PC-9 (cell line): ENCODE measurements at regions not wholly inside any gene's neighbourhood (a gene's known extent, or its start where the extent isn't known, plus 50 kb on each side); places are given as distances from the start of the nearest gene placed in this dataset.

Experiments
- BruUV-seq: library from RNA; stranded (reverse); fragments of 400-500 nt; replicated peaks from 2 replicates; lab custom pipeline; 2021; lab: Mats Ljungman, UMichigan
- CTCF ChIA-PET: fragments of 300-600 bp; sonication (Branson Sonifier 250); formaldehyde crosslinking; loops from one replicate; lab custom pipeline; 2022; ENCODE audit warnings: antibody characterized with exemption; lab: Charles Lee
- POLR2A ChIA-PET: fragments of 300-600 bp; sonication (Branson Sonifier 250); formaldehyde crosslinking; loops from one replicate; lab custom pipeline; 2022; ENCODE audit warnings: antibody characterized with exemption; ENCODE audit not compliant: unreplicated experiment; lab: Charles Lee
- DNase-seq, 2 experiments: peaks; one replicate each; pipeline versions ENCODE4 v3.0.0 to v3.0.0-alpha.2; 2015 to 2022; ENCODE audit warnings: mixed read lengths in 1 of 2
- H2AFZ ChIP-seq: fragments of 200-600 bp; sonication (generic); 2 replicates; pipeline ENCODE4 v1.8.1; 2017; ENCODE audit warnings: antibody characterized with exemption
- H3F3A ChIP-seq: fragments of 200-600 bp; sonication (generic); 2 replicates; pipeline ENCODE4 v1.8.1; 2017; ENCODE audit warnings: antibody characterized with exemption, mild to moderate bottlenecking, low read depth; ENCODE audit not compliant: insufficient read depth
- H3K27ac ChIP-seq: fragments of 200-600 bp; sonication (generic); 2 replicates; pipeline ENCODE4 v1.6.1; 2016; ENCODE audit warnings: mixed run types
- H3K27me3 ChIP-seq: fragments of 200-600 bp; sonication (generic); 2 replicates; pipeline ENCODE4 v1.6.1; 2016; ENCODE audit warnings: low read depth, mixed run types; ENCODE audit not compliant: insufficient read depth
- H3K36me3 ChIP-seq: fragments of 200-600 bp; sonication (generic); 2 replicates; pipeline ENCODE4 v1.6.1; 2016; ENCODE audit warnings: low read depth, mixed run types
- H3K4me1 ChIP-seq: fragments of 200-600 bp; sonication (generic); replicated peaks from 2 replicates; pipeline ENCODE4 v1.6.1; 2016; ENCODE audit warnings: mixed run types; ENCODE audit not compliant: insufficient read depth
- H3K4me2 ChIP-seq: fragments of 200-600 bp; sonication (generic); 2 replicates; pipeline ENCODE4 v1.6.1; 2017; ENCODE audit warnings: mixed run types
- H3K4me3 ChIP-seq: fragments of 200-600 bp; sonication (generic); 2 replicates; pipeline ENCODE4 v1.6.1; 2016; ENCODE audit warnings: mixed run types
- H3K79me2 ChIP-seq: fragments of 200-600 bp; sonication (generic); 2 replicates; pipeline ENCODE4 v1.6.1; 2017; ENCODE audit warnings: low read depth, mixed run types
- H3K9me2 ChIP-seq: fragments of 200-600 bp; sonication (generic); 2 replicates; pipeline ENCODE4 v1.8.1; 2017; ENCODE audit warnings: mild to moderate bottlenecking; ENCODE audit not compliant: insufficient read depth
- H3K9me3 ChIP-seq: fragments of 200-600 bp; sonication (generic); 2 replicates; pipeline ENCODE4 v1.8.1; 2016; ENCODE audit warnings: low read depth; ENCODE audit not compliant: insufficient read depth
- H4K20me1 ChIP-seq: fragments of 200-600 bp; sonication (generic); 2 replicates; pipeline ENCODE4 v1.8.1; 2017; ENCODE audit not compliant: insufficient read depth
- CTCF ChIP-seq: fragments of 200-600 bp; sonication (generic); conservative IDR thresholded peaks from 2 replicates; pipeline ENCODE4 v1.6.1; 2017; ENCODE audit warnings: mixed run types, antibody characterized with exemption, mild to moderate bottlenecking, moderate library complexity
- EZH2 ChIP-seq: fragments of 200-600 bp; sonication (generic); IDR thresholded peaks from 2 replicates; pipeline ENCODE4 v1.8.0; 2017; ENCODE audit warnings: antibody characterized with exemption, low read depth
- intact Hi-C: fragments of 100-400 bp; cut with micrococcal nuclease; formaldehyde crosslinking; loops from one replicate; pipeline ENCODE4 v1.10.0; 2022; ENCODE audit not compliant: unreplicated experiment

GRCh38 chr6:71171497-71172070, 117.0 kb upstream of the OGFRL1 start:
- no peak for DNase-seq
- POLR2A ChIA-PET, result no interaction called here
- H3K27ac ChIP-seq, result no peak overlapping the region

DNA sequence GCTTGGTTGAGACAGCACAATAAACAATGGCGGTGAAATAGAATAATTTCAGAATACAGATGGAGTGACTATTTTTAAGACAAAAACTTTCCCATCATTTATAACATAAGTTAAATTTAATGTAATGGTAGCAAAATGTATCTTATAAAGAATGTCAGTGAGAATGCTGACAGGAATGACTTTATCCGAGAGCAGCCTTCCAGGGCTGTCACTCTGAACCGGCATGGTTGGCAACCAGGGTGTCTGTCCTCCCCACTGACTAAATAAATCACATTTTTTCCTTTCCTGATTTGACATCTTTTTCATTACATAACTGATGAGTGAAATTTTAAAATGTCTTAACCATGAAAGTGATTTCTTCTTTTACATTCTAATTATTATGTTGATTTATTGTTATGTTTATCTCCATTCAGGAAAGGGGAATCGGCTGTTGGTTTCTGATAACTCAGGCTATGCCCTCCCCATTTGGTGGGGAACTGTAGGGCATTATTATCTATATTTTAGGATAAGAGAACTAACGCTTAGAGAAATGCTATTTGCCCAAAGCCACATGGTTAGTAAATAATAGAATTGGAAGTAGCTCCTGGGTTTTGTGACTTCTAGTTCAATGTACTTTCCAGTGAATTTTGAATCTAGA, 109.2 kb upstream of the OGFRL1 start:
- CTCF ChIA-PET, result interaction anchor here (0.7 kb wide), 1 partner anchor 214 kb away, joined by 3 read pairs; no protein-coding TSS in a partner anchor
- no TSS peak for BruUV-seq
- POLR2A ChIA-PET, result interaction anchor here (0.6 kb wide), 2 partner anchors 109 to 134 kb away, joined by 4 read pairs; partner anchors contain the start of gene OGFRL1

More at GRCh38 chr6:71171497-71172070, 117.0 kb upstream of the OGFRL1 start:
- no peak for TF ChIP-seq CTCF
- TF ChIP-seq EZH2, result no peak
- H3K9me3 ChIP-seq, result no peaks in the 10 kb centered on the region
- intact Hi-C loops, result no loop called here
- H3K27me3 ChIP-seq, result no peaks in the 10 kb centered on the region
- no peak overlapping the region for H2AFZ ChIP-seq
- CTCF ChIA-PET, result no interaction called here
- no TSS peak for BruUV-seq
- H3K4me1 ChIP-seq, result no peaks in the 10 kb centered on the region
- no peak overlapping the region for H3K4me2 ChIP-seq
- H3K79me2 ChIP-seq, result no peaks in the 10 kb centered on the region
- no peaks in the 10 kb centered on the region for H3F3A ChIP-seq
- H3K9me2 ChIP-seq, result no peaks in the 10 kb centered on the region
- no peaks in the 10 kb centered on the region for H3K36me3 ChIP-seq
- no peak overlapping the region for H3K4me3 ChIP-seq
- H4K20me1 ChIP-seq, result no peaks in the 10 kb centered on the region

More for the DNA sequence above, 109.2 kb upstream of the OGFRL1 start:
- Histone ChIP-seq H3K4me1 (peaks cover 16% of the 10 kb centered on the region), H2AFZ (no peak overlapping the region), H3F3A (0 out of 2 replicates have a peak, but pooled peaks cover 5% of the 10 kb centered on the region), H4K20me1 (no peaks in the 10 kb centered on the region), H3K27me3 (no peaks in the 10 kb centered on the region), H3K36me3 (no peaks in the 10 kb centered on the region), H3K4me2 (no peak overlapping the region), H3K9me2 (no peaks in the 10 kb centered on the region), H3K27ac (no peak overlapping the region), H3K9me3 (peaks cover 5% of the 10 kb centered on the region; the same call in 1 of the 2 replicates), H3K4me3 (no peak overlapping the region), H3K79me2 (no peaks in the 10 kb centered on the region)
- TF ChIP-seq CTCF, result no peak
- TF ChIP-seq EZH2, result no peak
- DNase-seq, result no peak
- intact Hi-C loops, result no loop called here
